ENCODE measurements at regions not wholly inside any gene's neighbourhood (a gene's known extent, or its start where the extent isn't known, plus 50 kb on each side); places are given as distances from the start of the nearest gene placed in this dataset.
"Not testable (repeated sequence)": the region's sequence is repeated elsewhere in the genome, so short reads cannot be mapped to it uniquely, and the experiment has no call there.

DNA sequence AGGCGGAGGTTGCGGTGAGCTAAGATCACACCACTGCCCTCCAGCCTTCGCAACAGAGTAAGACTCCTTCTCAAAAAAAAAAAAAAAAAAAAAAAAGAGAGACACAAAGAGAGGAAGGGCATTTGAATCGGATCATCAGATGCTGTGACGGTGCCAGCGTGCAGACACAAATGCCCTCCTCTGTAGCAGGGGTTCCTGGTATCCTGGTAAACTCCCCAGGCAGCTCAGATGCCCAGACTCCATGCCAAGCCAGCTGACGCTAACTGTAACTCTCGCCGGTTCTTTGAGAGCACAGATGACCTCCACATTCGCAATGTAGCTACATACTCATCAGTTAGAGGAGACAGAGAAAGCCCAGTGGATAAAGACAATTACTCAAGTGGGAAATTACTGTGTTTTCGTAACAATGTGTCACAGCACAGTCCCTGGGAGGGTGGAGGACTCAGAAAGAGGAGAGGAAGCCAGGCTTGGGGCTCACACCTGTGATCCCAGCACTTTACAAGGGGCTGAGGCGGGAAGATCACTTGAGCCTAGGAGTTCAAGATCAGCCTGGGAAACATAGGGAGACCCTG, 153.1 kb downstream of the BRD1 start:
- Mint-ChIP-seq H3K4me3 (no peak overlapping the region), H3K27ac (no peak overlapping the region), H3K27me3 (peaks cover 15% of the 10 kb centered on the region), H3K9me3 (peaks cover 0 to 2% (median 0%) of the 10 kb centered on the region in 3 donors), H3K36me3 (no peaks in the 10 kb centered on the region), H3K4me1 (peaks cover 4 to 8% (median 8%) of the 10 kb centered on the region in 3 donors)

DNA sequence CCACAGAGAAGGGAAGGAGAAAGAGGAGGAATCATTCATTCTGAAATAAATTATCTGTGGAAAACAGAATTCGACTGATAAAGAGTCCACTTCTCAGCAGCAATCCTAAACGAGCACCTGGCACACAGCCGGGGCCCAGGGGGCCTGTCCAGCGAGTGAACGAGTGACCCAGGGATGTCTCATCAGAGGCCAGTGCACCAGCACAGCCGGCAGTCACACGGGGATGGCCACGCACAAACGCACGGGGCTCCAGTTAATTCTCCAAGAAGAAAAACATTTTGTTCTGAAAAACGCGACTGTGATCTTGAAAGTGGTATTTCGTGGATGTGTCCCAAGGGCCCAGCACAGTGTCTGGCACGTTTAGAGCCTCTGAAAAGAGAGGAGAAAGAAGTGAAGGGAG, 154.6 kb downstream of the BRD1 start:
- Mint-ChIP-seq H3K9me3 (peaks cover 0 to 2% (median 0%) of the 10 kb centered on the region in 3 donors), H3K27ac (no peak overlapping the region), H3K36me3 (no peaks in the 10 kb centered on the region), H3K4me1 (peaks cover 8% of the 10 kb centered on the region in 3 donors), H3K27me3 (peaks cover 17% of the 10 kb centered on the region), H3K4me3 (peak overlapping the region in 1 of 4 donors; percentile 12)

DNA sequence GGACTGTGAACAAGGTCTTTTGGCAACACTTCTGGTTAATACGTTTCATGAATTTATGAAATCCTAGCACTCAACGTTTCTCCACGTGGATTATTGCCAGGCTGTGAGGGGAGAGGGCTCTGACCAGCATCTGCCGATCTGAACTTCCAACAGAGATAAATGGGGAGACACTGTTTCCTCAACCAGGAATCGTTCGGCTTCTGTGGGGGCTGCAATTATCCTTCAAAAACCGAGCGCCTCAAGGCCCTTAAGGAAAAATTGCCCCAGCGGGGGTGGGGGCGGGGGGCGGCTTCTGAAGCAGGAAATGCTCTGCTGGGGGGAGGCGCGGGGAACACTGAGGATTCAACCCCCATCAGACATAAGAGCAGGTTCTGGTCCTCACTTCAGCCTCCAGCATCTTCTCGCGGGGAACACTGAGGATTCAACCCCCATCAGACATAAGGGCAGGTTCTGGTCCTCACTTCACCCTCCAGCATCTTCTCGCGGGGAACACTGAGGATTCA, 155.6 kb downstream of the BRD1 start:
- peaks cover 9 to 11% (median 10%) of the 10 kb centered on the region in 3 donors for H3K4me1 Mint-ChIP-seq
- H3K9me3 Mint-ChIP-seq, result peaks cover 0 to 3% (median 0%) of the 10 kb centered on the region in 3 donors
- no peaks in the 10 kb centered on the region for H3K36me3 Mint-ChIP-seq
- H3K27me3 Mint-ChIP-seq, result peaks cover 18% of the 10 kb centered on the region
- peak overlapping the region in 3 of 4 donors; percentile 75 to 90 (median 87) for H3K4me3 Mint-ChIP-seq
- H3K27ac Mint-ChIP-seq, result no peak overlapping the region

DNA sequence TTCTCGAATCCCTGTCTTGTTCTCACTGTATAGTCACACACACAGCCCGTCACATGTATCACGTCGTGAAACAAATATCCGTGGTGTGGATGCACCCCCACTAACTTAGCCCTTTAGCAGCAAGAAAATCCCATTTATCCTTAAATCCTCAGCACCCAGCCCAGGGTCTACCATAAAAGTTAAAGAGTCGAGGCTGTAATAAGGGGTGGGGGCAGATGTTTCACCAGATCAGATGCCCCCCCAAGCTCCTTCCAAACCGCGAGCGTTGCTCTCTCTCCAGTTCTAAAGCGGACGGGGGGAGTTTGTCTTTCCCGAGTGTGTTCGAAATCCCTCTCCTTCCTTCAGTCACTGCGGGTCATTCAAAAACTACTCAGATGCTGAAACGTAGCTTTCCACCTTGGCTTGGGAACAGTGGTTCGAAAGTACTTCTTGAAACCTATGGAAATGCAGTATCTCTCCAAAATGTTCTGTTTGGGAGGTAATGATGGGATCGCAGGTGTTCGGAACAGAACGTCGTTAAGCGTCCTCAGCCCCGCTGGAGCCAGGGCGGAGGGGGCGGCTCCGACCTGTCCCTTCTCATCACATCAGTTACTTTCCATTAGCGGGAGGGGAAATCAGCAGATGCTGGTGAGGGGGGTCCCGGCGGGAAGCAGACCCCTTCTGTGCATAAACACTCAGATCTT, 156.2 kb downstream of the BRD1 start:
- Mint-ChIP-seq H3K4me3 (peak overlapping the region; percentile 75 to 90 (median 88)), H3K9me3 (peaks cover 0 to 4% (median 0%) of the 10 kb centered on the region in 3 donors), H3K27ac (no peak overlapping the region), H3K36me3 (no peaks in the 10 kb centered on the region), H3K27me3 (peaks cover 19% of the 10 kb centered on the region), H3K4me1 (peaks cover 12 to 15% (median 14%) of the 10 kb centered on the region in 3 donors)

DNA sequence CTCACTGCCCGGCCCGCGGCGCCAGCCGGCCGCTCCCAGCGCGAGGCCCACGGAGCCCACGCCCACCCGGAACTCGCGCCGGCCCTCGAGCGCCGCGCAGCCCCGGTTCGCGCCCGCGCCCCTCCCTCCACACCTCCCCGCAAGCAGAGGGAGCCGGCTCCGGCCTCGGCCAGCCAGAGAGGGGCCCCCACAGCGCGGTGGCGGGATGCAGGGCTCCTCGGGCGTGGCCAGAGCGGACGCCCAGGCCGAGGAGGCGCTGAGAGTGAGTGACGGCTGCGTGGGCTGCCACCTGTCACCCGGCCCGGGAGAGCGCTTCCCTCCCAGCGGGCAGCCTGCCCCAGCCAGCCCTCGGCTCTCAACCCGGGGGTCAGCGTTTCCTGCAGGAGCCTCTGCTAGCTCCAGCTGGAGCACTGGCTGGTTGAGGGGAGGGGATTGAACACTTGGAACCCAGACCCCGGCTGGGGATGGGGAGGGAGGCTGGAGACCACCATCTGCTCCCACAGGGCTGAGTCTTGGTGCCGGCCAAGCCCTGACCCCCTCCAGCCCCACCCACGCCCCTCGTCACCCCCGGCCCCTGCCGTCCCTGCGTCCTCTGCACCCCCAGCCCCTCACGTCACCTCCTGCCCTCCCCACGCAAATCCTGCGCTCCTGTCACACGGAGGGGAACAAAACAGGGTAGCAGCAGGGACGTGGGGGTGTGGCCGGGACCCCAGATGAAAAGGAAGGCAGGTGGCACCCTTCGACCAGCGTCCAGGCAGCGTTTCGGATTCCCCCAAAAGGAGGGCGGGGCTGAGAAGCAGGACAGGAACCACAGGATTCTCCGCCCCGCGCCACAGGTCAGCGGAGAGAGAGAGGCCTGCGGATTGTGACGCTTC, 157.0 kb downstream of the BRD1 start:
- peak overlapping the region; percentile 75 to 90 (median 88) for H3K4me3 Mint-ChIP-seq
- H3K27ac Mint-ChIP-seq, result no peak overlapping the region
- H3K4me1 Mint-ChIP-seq, result peaks cover 12 to 22% (median 17%) of the 10 kb centered on the region in 3 donors
- H3K27me3 Mint-ChIP-seq, result peaks cover 19% of the 10 kb centered on the region
- H3K36me3 Mint-ChIP-seq, result no peaks in the 10 kb centered on the region
- peaks cover 0 to 6% (median 0%) of the 10 kb centered on the region in 3 donors for H3K9me3 Mint-ChIP-seq

DNA sequence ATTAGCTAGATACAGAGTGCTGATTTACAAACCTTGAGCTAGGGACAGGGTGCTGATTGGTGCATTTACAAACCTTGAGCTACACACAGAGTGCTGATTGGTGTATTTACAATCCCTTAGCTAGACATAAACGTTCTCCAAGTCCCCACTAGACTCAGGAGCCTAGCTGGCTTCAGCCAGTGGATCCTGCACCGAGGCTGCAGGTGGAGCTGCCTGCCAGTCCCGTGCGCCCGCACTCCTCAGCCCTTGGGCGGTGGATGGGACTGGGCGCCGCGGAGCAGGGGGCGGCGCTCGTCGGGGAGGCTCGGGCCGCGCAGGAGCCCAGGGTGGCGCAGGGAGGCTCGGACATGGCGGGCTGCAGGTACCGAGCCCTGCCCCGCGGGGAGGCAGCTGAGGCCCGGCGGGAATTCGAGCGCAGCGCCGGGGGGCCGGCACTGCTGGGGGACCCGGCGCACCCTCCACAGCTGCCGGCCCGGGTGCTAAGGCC, 157.7 kb downstream of the BRD1 start:
- Mint-ChIP-seq H3K4me1 (peaks cover 12 to 27% (median 17%) of the 10 kb centered on the region in 3 donors), H3K27me3 (peaks cover 19% of the 10 kb centered on the region), H3K4me3 (peak overlapping the region; percentile 75 to 92 (median 90))
- H3K27ac Mint-ChIP-seq, H3K36me3 Mint-ChIP-seq, H3K9me3 Mint-ChIP-seq: not testable (repeated sequence)

DNA sequence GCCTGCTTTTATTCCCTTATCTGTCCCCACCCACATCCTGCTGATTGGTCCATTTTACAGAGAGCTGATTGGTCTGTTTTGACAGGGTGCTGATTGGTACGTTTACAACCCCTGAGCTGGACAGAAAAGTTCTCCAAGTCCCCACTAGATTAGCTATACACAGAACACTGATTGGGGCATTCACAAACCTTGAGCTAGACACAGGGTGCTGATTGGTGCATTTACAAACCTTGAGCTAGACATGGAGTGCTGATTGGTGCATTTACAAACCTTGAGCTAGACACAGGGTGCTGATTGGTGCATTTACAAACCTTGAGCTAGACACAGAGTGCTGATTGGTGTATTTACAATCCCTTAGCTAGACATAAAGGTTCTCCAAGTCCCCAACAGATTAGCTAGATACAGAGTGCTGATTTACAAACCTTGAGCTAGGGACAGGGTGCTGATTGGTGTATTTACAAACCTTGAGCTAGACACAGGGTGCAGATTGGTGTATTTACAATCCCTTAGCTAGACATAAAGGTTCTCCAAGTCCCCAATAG, 158.2 kb downstream of the BRD1 start:
- H3K9me3 Mint-ChIP-seq, result not testable (repeated sequence)
- H3K4me3 Mint-ChIP-seq, result peak overlapping the region; percentile 75 to 92 (median 90)
- peaks cover 12 to 27% (median 17%) of the 10 kb centered on the region in 3 donors for H3K4me1 Mint-ChIP-seq

DNA sequence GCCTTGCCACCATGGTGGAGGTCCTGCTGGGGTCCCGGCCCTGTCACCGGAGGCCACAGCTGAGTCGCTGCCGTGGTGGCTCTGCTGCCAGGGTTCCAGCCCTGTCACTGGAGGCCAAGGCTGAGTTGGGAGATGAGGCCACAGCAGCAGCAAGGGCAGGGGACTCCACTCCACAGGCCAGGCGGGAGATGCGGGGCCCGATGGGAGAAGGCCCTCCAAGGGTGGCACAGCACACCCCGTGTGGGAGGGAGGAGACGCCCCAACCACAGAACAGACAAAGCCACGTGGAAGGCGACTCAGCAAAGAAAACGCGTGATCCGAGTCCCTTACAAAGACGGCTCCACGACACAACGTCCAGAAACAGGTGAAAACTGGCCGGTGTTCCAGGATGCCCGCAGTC, 159.3 kb downstream of the BRD1 start:
- H3K36me3 Mint-ChIP-seq, result no peaks in the 10 kb centered on the region
- H3K27ac Mint-ChIP-seq, result no peak overlapping the region
- peaks cover 12 to 27% (median 17%) of the 10 kb centered on the region in 3 donors for H3K4me1 Mint-ChIP-seq
- H3K4me3 Mint-ChIP-seq, result peak overlapping the region in 1 of 4 donors; percentile 16
- H3K27me3 Mint-ChIP-seq, result peaks cover 19% of the 10 kb centered on the region
- H3K9me3 Mint-ChIP-seq, result peaks cover 0 to 4% (median 0%) of the 10 kb centered on the region in 3 donors

More for the DNA sequence above, 158.2 kb downstream of the BRD1 start:
- Mint-ChIP-seq H3K27ac (peak overlapping the region in 1 of 3 donors; percentile 47), H3K27me3 (peaks cover 19% of the 10 kb centered on the region)
- not testable (repeated sequence) for H3K36me3 Mint-ChIP-seq

DNA sequence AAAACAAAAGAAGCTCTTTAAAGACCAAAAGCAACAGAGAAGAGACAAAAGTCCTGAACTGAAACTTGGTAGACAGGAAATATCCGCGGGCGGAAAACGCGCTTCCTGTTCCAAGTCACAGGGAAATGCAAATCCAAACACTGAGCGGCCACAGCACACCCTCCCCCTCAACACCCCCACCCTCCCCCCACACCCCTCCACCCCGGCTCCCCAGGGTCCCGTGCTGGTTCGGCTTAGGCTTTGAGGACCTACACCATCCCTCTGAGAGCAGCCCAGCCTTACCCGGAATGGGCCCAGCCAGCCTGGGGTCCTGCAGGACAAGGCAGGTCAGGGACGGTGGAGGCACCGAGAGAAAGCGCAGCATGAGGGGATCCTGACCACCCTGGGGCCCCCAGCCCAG, 160.4 kb downstream of the BRD1 start:
- Mint-ChIP-seq H3K27me3 (peaks cover 19% of the 10 kb centered on the region), H3K27ac (peak overlapping the region in 1 of 3 donors; percentile 63), H3K4me3 (peak overlapping the region; percentile 34 to 87 (median 64)), H3K9me3 (peaks cover 0 to 4% (median 0%) of the 10 kb centered on the region in 3 donors), H3K4me1 (peaks cover 12 to 27% (median 17%) of the 10 kb centered on the region in 3 donors), H3K36me3 (no peaks in the 10 kb centered on the region)

DNA sequence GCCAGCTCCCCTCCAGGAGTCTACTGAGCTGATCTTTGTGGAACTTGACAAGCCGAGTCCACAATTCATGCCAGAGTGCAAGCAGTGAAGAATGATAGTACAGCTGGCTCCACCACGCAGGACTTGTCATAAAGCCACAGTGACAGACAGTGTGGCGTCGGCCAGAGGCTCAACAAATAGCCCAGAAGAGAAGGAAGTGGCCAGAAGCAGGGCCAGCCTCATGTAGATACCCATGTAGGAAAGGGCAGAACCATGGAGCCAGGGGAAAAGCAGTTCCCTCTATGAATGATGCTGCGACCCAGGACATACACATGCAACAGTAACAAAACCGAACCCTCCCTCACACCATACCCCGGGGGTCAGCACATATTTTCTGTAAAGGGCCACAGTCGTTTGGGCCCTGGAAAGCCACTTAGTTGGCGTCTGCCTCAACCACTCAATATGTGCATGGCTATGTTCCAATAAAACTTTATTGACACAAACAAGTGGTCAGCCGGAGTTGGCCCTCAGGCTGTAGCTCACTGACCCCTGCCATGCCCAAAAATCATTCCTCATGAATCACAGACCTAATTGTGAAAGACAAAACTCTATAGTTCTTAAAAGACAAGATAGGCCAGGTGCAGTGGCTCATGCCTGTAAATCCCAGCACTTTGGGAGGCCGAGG, 161.4 kb downstream of the BRD1 start:
- Mint-ChIP-seq H3K27ac (peak overlapping the region in 2 of 3 donors; percentile 42 to 63), H3K9me3 (peaks cover 0 to 4% (median 0%) of the 10 kb centered on the region in 3 donors), H3K4me1 (peaks cover 7 to 22% (median 21%) of the 10 kb centered on the region in 3 donors), H3K27me3 (peaks cover 11% of the 10 kb centered on the region), H3K36me3 (no peaks in the 10 kb centered on the region), H3K4me3 (peak overlapping the region in 3 of 4 donors; percentile 74 to 84 (median 77))

DNA sequence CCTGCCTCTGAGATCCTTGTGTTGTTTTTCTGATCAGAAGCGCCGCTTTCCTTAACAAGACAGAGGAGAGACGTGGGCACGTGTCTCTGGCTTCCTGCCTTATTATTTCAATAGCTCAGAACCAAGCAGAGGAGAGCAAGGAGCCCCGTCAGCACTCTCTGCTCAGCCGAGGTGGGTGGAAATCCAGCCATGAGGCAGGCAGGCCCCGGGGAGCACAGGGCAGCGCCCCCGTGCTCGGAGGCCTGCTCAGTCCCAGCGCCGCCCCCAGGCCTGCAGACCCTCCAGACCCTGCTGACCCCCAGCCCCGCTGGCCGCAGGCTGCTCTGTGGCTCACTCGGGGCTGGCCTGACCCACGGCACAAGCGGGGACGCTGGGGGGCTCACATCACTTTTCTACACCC, 162.8 kb downstream of the BRD1 start:
- H3K9me3 Mint-ChIP-seq, result peaks cover 0 to 4% (median 0%) of the 10 kb centered on the region in 3 donors
- no peak overlapping the region for H3K27ac Mint-ChIP-seq
- H3K4me1 Mint-ChIP-seq, result peaks cover 4 to 19% (median 19%) of the 10 kb centered on the region in 3 donors
- H3K36me3 Mint-ChIP-seq, result no peaks in the 10 kb centered on the region
- peak overlapping the region in 1 of 4 donors; percentile 48 for H3K4me3 Mint-ChIP-seq
- peaks cover 7% of the 10 kb centered on the region for H3K27me3 Mint-ChIP-seq

DNA sequence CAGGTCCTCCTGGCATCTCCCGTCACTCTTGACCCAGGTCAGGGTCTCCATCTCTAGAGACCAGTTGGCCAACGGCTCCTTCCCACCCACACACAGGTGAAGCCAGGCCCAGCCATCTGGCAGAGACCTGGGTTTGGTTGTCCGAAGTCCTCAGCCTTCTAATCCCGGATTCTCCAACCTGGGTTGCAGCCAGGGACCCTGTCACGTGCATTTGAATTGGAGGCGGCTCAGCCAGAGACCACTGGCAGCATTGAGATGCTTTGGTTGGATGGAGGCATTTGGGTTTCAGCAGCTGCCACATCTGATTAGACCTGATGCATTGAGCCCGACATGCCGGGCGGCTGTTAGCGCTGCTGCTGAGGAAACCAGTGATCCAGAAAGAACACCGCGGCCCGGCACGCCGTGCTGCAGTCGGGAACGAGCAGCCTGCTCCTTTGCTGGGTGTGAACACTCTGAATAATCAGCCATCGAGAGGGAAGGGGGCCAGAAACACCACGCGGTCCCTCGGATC, 163.2 kb downstream of the BRD1 start:
- Mint-ChIP-seq H3K27me3 (peaks cover 7% of the 10 kb centered on the region), H3K4me3 (no peak overlapping the region), H3K4me1 (peaks cover 4 to 19% (median 19%) of the 10 kb centered on the region in 3 donors), H3K36me3 (no peaks in the 10 kb centered on the region), H3K27ac (no peak overlapping the region), H3K9me3 (peaks cover 0 to 4% (median 0%) of the 10 kb centered on the region in 3 donors)

DNA sequence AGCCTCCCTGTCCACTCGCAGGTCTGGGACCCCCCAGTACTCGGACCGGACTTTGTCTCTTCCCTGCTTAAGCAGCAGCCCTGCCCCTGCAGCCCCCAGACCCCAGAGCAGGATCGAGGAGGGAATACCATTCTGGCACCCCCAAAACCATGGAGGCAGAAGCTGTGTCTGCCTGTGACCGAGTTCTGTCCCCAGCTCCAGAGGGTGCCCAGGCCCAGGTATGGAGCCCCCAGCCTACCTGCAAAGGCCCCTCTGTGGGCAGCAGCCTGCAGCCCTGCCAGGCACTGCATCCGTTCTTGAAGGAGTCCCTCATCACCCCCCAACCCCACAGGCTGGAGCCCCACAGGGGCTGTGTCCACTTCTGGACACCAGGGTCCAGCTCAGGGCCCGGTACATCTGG, 163.8 kb downstream of the BRD1 start:
- peaks cover 0 to 4% (median 0%) of the 10 kb centered on the region in 3 donors for H3K9me3 Mint-ChIP-seq
- H3K27ac Mint-ChIP-seq, result no peak overlapping the region
- no peak overlapping the region for H3K4me3 Mint-ChIP-seq
- peaks cover 4 to 19% (median 16%) of the 10 kb centered on the region in 3 donors for H3K4me1 Mint-ChIP-seq
- no peaks in the 10 kb centered on the region for H3K36me3 Mint-ChIP-seq
- peaks cover 2% of the 10 kb centered on the region for H3K27me3 Mint-ChIP-seq

DNA sequence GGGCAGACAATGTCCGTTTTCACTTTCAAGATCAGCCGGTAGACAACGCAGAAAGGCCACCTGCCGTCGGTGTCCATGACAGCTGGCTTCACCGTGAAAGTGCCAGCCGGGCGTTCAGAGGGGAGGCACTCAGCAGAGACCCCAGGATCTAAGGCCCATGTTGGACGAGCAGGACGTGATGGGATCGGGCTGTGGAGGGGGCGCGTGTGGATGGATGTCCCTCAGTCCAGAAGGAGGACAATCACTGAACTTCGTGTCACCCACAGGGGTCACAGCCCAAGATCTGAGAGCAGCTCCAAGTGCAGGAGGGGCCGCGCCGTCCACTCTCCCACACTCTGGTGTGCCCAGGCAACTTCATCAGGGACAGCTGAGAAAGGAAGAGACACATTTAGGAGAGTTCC, 164.4 kb downstream of the BRD1 start:
- Mint-ChIP-seq H3K4me3 (no peak overlapping the region), H3K4me1 (peaks cover 4 to 19% (median 15%) of the 10 kb centered on the region in 3 donors), H3K9me3 (peaks cover 0 to 4% (median 0%) of the 10 kb centered on the region in 3 donors), H3K27me3 (peaks cover 2% of the 10 kb centered on the region), H3K36me3 (no peaks in the 10 kb centered on the region), H3K27ac (no peak overlapping the region)
